ENCODE measurements at regions not wholly inside any gene's neighbourhood (a gene's known extent, or its start where the extent isn't known, plus 50 kb on each side); places are given as distances from the start of the nearest gene placed in this dataset.

DNA sequence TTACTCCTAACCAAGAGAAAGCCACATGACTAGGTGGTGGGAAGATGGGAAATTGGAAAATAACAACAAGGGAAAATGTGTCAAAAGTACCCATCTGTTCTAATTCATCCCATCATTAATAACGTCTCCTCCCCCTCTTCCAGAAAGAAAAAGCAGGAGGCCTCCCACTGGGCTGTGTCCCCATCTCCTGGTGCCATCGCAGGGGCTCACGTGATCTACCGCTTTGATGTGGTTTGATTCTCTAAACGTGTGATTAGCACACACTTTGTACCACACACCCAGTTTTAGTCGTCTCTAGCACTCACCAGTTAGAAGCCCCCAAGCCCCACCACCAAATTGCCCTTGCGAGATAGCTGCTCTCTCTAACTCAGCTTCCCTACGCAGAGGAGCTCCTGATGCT, 353.6 kb downstream of the RRAGC start:
- TF ChIP-seq CTCF (IDR thresholded peaks at IDR 0.05 in 2 of 3, conservative IDR thresholded peaks at IDR 0.05 in 1 of 3; ENCODE audit: insufficient read depth in 2 of 3, low read depth in 1 of 3, low read length in 3 of 3) = no peak
- no peak for TF ChIP-seq CEBPG (CRISPR knock-in tag; IDR thresholded peaks at IDR 0.05)
- no peak for TF ChIP-seq CEBPG (tag; conservative IDR thresholded peaks at IDR 0.05 in 1 of 2, IDR thresholded peaks at IDR 0.05 in 1 of 2)

All from K562 (cell line).